Islet precursor cell (in vitro differentiated cells): ENCODE measurements at regions not wholly inside any gene's neighbourhood (a gene's known extent, or its start where the extent isn't known, plus 50 kb on each side); places are given as distances from the start of the nearest gene placed in this dataset.

Experiments
- DNase-seq: peaks from one replicate; pipeline ENCODE4 v3.0.0-alpha.2; 2018

- no peak for DNase-seq
Observed at GRCh38 chr16:5616841-5617240, 519.2 kb upstream of the EEF2KMT start.

- peak; percentile 89 for DNase-seq
Observed at GRCh38 chr16:5615868-5616642, 518.5 kb upstream of the EEF2KMT start.

- DNase-seq = no peak
Observed at GRCh38 chr16:5607169-5607568, 509.6 kb upstream of the EEF2KMT start.

GRCh38 chr16:5605404-5605803 lies 507.8 kb upstream of the EEF2KMT start:
- DNase-seq = no peak

- DNase-seq = no peak
Observed at GRCh38 chr16:5604770-5605169, 507.2 kb upstream of the EEF2KMT start.

GRCh38 chr16:5603836-5604235 lies 506.2 kb upstream of the EEF2KMT start:
- no peak for DNase-seq

- no peak for DNase-seq
Observed at GRCh38 chr16:5601957-5602356, 504.4 kb upstream of the EEF2KMT start.

GRCh38 chr16:5598793-5599192 lies 501.2 kb upstream of the EEF2KMT start:
- no peak for DNase-seq

- DNase-seq = no peak
Observed at GRCh38 chr16:5595849-5596248, 498.3 kb upstream of the EEF2KMT start.

- no peak for DNase-seq
Observed at GRCh38 chr16:5590416-5590815, 492.8 kb upstream of the EEF2KMT start.

- no peak for DNase-seq
Observed at GRCh38 chr16:5589812-5590373, 492.3 kb upstream of the EEF2KMT start.

- DNase-seq = no peak
Observed at GRCh38 chr16:5584109-5584508, 486.5 kb upstream of the EEF2KMT start.

- DNase-seq = no peak
Observed at GRCh38 chr16:5582529-5582928, 484.9 kb upstream of the EEF2KMT start.

GRCh38 chr16:5581908-5582307 lies 484.3 kb upstream of the EEF2KMT start:
- no peak for DNase-seq

GRCh38 chr16:5581428-5581827 lies 483.8 kb upstream of the EEF2KMT start:
- no peak for DNase-seq

- DNase-seq = no peak
Observed at GRCh38 chr16:5580772-5581171, 483.2 kb upstream of the EEF2KMT start.

- no peak for DNase-seq
Observed at GRCh38 chr16:5580296-5580695, 482.7 kb upstream of the EEF2KMT start.

GRCh38 chr16:5578980-5579379 lies 481.4 kb upstream of the EEF2KMT start:
- no peak for DNase-seq

GRCh38 chr16:5577463-5577862 lies 479.9 kb upstream of the EEF2KMT start:
- no peak for DNase-seq

GRCh38 chr16:5575646-5576245 lies 478.2 kb upstream of the EEF2KMT start:
- no peak for DNase-seq

GRCh38 chr16:5575121-5575520 lies 477.5 kb upstream of the EEF2KMT start:
- no peak for DNase-seq

- DNase-seq = no peak
Observed at GRCh38 chr16:5572056-5572455, 474.5 kb upstream of the EEF2KMT start.

GRCh38 chr16:5571446-5571845 lies 473.9 kb upstream of the EEF2KMT start:
- no peak for DNase-seq

GRCh38 chr16:5561800-5562199 lies 464.2 kb upstream of the EEF2KMT start:
- DNase-seq = no peak
